Neural cell (in vitro differentiated cells): ENCODE measurements at regions not wholly inside any gene's neighbourhood (a gene's known extent, or its start where the extent isn't known, plus 50 kb on each side); places are given as distances from the start of the nearest gene placed in this dataset.

Experiments
- H2AFZ ChIP-seq: fragments of 200-600, 300-800 bp; sonication (generic), shearing (Covaris generic); 2 replicates; pipeline ENCODE4 v1.6.0; 2014; ENCODE audit warnings: low read depth, mild to moderate bottlenecking, antibody characterized with exemption, low read length, moderate library complexity
- H3F3A ChIP-seq: fragments of 200-600 bp; shearing (Covaris generic); 2 replicates; pipeline ENCODE4 v1.6.1; 2016; ENCODE audit warnings: mild to moderate bottlenecking, moderate library complexity, mixed read lengths, antibody characterized with exemption, low read length; ENCODE audit not compliant: insufficient read depth, poor library complexity, severe bottlenecking
- H3K27ac ChIP-seq: fragments of 200-600, 300-800 bp; sonication (generic), shearing (Covaris generic); 2 replicates; pipeline ENCODE4 v1.5.1; 2014; ENCODE audit warnings: mild to moderate bottlenecking, low read length, moderate library complexity
- H3K27me3 ChIP-seq: fragments of 300-800, 200-600 bp; sonication (generic), shearing (Covaris generic); 2 replicates; pipeline ENCODE4 v1.6.0; 2014; ENCODE audit warnings: mild to moderate bottlenecking, low read depth, low read length, moderate library complexity; ENCODE audit not compliant: insufficient read depth
- H3K36me3 ChIP-seq: fragments of 300-800, 200-600 bp; sonication (generic), shearing (Covaris generic); 2 replicates; pipeline ENCODE4 v1.5.1; 2014; ENCODE audit warnings: mild to moderate bottlenecking, antibody characterized with exemption, low read length, moderate library complexity; ENCODE audit not compliant: insufficient read depth
- H3K4me2 ChIP-seq: fragments of 300-800, 200-600 bp; sonication (generic), shearing (Covaris generic); 2 replicates; pipeline ENCODE4 v1.6.0; 2014; ENCODE audit warnings: mild to moderate bottlenecking, low read length
- H3K4me3 ChIP-seq: fragments of 300-800, 200-600 bp; sonication (generic), shearing (Covaris generic); 2 replicates; pipeline ENCODE4 v1.5.1; 2014; ENCODE audit warnings: mild to moderate bottlenecking, low read length, moderate library complexity
- H3K79me2 ChIP-seq: fragments of 200-600 bp; shearing (Covaris generic); replicated peaks from 2 replicates; pipeline ENCODE4 v1.6.0; 2014; ENCODE audit warnings: mild to moderate bottlenecking, low read length, moderate library complexity; ENCODE audit not compliant: insufficient read depth
- H3K9ac ChIP-seq: fragments of 300-800, 200-600 bp; sonication (generic), shearing (Covaris generic); 2 replicates; pipeline ENCODE4 v1.6.1; 2016; ENCODE audit warnings: mild to moderate bottlenecking, low read length, mixed read lengths
- H3K9me2 ChIP-seq: fragments of 200-600 bp; shearing (Covaris generic); 2 replicates; pipeline ENCODE4 v1.6.1; 2016; ENCODE audit warnings: mild to moderate bottlenecking, low read length, mixed read lengths; ENCODE audit not compliant: insufficient read depth
- H3K9me3 ChIP-seq: fragments of 200-600, 300-800 bp; sonication (generic), shearing (Covaris generic); 2 replicates; pipeline ENCODE4 v1.6.1; 2016; ENCODE audit warnings: mild to moderate bottlenecking, mixed run types, low read length, moderate library complexity, mixed read lengths
- H4K20me1 ChIP-seq: fragments of 200-600 bp; shearing (Covaris generic); 2 replicates; pipeline ENCODE4 v1.6.1; 2016; ENCODE audit warnings: mild to moderate bottlenecking, mixed run types; ENCODE audit not compliant: insufficient read depth
- EP300 ChIP-seq: fragments of 450-650 bp; conservative IDR thresholded peaks from 2 replicates; pipeline ENCODE4 v1.6.1; 2014; ENCODE audit warnings: antibody characterized with exemption, mild to moderate bottlenecking, moderate library complexity; ENCODE audit not compliant: poor library complexity, severe bottlenecking
- EZH2 ChIP-seq: fragments of 200-600, 300-800 bp; shearing (Covaris generic), sonication (generic); IDR thresholded peaks from 2 replicates; pipeline ENCODE4 v1.6.1; 2014; ENCODE audit warnings: antibody characterized with exemption, low read length, borderline replicate concordance, mild to moderate bottlenecking; ENCODE audit not compliant: insufficient read depth, poor library complexity, severe bottlenecking
- MXI1 ChIP-seq: fragments of 450-650 bp; conservative IDR thresholded peaks from 2 replicates; pipeline ENCODE4 v1.6.1; 2014; ENCODE audit warnings: antibody characterized with exemption, mild to moderate bottlenecking; ENCODE audit not compliant: poor library complexity, severe bottlenecking
- POLR2AphosphoS5 ChIP-seq: IDR thresholded peaks from 2 replicates; pipeline ENCODE4 v1.6.1; 2012
- RAD21 ChIP-seq: fragments of 450-650 bp; conservative IDR thresholded peaks from 2 replicates; pipeline ENCODE4 v1.6.1; 2014; ENCODE audit warnings: antibody characterized with exemption, mild to moderate bottlenecking, moderate library complexity
- REST ChIP-seq: IDR thresholded peaks from 2 replicates; pipeline ENCODE4 v1.6.1; 2012; ENCODE audit warnings: borderline replicate concordance
- SMC3 ChIP-seq: fragments of 450-650 bp; conservative IDR thresholded peaks from 2 replicates; pipeline ENCODE4 v1.6.1; 2014; ENCODE audit warnings: antibody characterized with exemption, mild to moderate bottlenecking, moderate library complexity; ENCODE audit not compliant: poor library complexity
- TAF1 ChIP-seq: IDR thresholded peaks from 2 replicates; pipeline ENCODE4 v1.6.1; 2012; ENCODE audit warnings: low read depth
- TF ChIP-seq, protein P1 (sequence below): fragments of 450-650 bp; IDR thresholded peaks from 2 replicates; pipeline ENCODE4 v1.5.1; 2014; ENCODE audit warnings: antibody characterized with exemption, mild to moderate bottlenecking, moderate library complexity; ENCODE audit not compliant: poor library complexity, severe bottlenecking

DNA sequence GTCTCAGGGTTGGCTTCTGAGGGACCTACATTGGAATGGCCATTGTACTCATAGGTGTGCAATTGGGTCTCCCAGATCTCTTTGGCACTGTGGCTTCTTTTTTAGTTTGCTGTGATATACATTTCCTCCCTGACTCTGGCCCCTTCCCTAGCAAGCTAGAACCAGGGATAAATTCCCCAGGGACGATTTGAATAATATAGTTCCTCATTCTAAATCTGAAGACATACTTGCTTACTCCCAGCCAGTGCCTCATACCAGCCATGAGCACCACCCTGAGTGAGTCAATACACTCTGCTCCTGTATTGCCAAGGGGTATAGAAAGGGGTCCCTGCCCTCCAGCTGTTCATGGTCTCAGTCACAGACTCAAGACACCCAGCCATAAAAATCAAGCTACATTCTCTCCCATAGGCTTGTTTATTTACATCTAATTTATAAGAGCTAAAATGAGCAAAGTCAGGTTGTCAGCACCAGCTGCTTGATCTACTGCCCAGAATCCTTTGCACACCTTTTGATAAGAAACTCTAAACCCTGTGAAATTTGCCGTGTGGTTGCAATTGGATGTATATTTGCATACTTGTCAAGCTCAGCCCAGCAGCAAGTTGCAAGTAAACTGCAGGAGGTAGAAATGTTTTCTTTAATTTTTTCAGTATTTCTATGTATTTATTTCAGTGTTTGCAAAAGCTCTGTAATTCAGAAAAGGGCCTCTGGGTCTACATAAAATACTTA, 219.9 kb upstream of the IRX1 start:
- no peak overlapping the region for H3K4me3 ChIP-seq
- H3K9me2 ChIP-seq, result no peaks in the 10 kb centered on the region
- TF ChIP-seq RAD21, result no peak
- no peak for TF ChIP-seq TAF1
- TF ChIP-seq SMC3, result no peak
- TF ChIP-seq MXI1, result no peak
- TF ChIP-seq EZH2, result no peak
- no peak for TF ChIP-seq REST
- TF ChIP-seq POLR2AphosphoS5, result no peak
- TF ChIP-seq, protein P1, sequence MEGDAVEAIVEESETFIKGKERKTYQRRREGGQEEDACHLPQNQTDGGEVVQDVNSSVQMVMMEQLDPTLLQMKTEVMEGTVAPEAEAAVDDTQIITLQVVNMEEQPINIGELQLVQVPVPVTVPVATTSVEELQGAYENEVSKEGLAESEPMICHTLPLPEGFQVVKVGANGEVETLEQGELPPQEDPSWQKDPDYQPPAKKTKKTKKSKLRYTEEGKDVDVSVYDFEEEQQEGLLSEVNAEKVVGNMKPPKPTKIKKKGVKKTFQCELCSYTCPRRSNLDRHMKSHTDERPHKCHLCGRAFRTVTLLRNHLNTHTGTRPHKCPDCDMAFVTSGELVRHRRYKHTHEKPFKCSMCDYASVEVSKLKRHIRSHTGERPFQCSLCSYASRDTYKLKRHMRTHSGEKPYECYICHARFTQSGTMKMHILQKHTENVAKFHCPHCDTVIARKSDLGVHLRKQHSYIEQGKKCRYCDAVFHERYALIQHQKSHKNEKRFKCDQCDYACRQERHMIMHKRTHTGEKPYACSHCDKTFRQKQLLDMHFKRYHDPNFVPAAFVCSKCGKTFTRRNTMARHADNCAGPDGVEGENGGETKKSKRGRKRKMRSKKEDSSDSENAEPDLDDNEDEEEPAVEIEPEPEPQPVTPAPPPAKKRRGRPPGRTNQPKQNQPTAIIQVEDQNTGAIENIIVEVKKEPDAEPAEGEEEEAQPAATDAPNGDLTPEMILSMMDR, result no peak
- no peak for TF ChIP-seq EP300
- H3K79me2 ChIP-seq, result no peaks in the 10 kb centered on the region
- no peaks in the 10 kb centered on the region for H3K36me3 ChIP-seq
- H3K9ac ChIP-seq, result no peak overlapping the region
- no peaks in the 10 kb centered on the region for H4K20me1 ChIP-seq
- no peaks in the 10 kb centered on the region for H3K27me3 ChIP-seq
- no peak overlapping the region for H2AFZ ChIP-seq
- no peaks in the 10 kb centered on the region for H3K9me3 ChIP-seq
- no peak overlapping the region for H3K27ac ChIP-seq
- H3K4me2 ChIP-seq, result no peak overlapping the region
- no peaks in the 10 kb centered on the region for H3F3A ChIP-seq

GRCh38 chr5:3373391-3373790, 222.2 kb upstream of the IRX1 start:
- no peak overlapping the region for H3K27ac ChIP-seq
- H2AFZ ChIP-seq, result no peak overlapping the region
- H3K9me3 ChIP-seq, result no peaks in the 10 kb centered on the region
- H4K20me1 ChIP-seq, result no peaks in the 10 kb centered on the region
- no peaks in the 10 kb centered on the region for H3K36me3 ChIP-seq
- no peak for TF ChIP-seq EP300
- no peak for TF ChIP-seq MXI1
- H3K4me3 ChIP-seq, result no peak overlapping the region
- no peak overlapping the region for H3K9ac ChIP-seq
- H3K4me2 ChIP-seq, result no peak overlapping the region
- no peaks in the 10 kb centered on the region for H3F3A ChIP-seq
- H3K9me2 ChIP-seq, result no peaks in the 10 kb centered on the region
- no peaks in the 10 kb centered on the region for H3K27me3 ChIP-seq
- H3K79me2 ChIP-seq, result no peaks in the 10 kb centered on the region
